ENCODE measurements at regions not wholly inside any gene's neighbourhood (a gene's known extent, or its start where the extent isn't known, plus 50 kb on each side); places are given as distances from the start of the nearest gene placed in this dataset.

DNA sequence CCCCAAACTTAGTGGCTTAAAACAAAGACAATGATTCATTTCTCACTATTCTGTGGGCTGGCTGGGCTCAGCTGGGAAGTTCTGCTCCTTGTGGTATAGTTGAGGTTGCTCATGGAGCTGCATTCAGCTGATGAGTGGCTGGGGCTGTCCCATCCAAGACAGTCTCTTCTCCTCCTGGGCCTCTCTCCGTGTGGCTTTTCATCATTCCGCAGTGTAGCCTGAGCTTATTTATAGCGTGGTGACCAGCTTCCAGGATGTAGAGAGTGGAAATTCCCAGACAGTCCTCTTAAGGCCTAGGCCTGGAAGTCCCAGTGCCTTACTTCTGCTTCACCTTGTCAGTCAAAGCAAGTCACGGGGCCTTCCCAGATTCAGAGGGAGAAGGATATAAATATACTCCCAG is 136.7 kb upstream of the DAZL start:
- no peak for TF ChIP-seq CTCF (IDR thresholded peaks at IDR 0.05; ENCODE audit: low read depth, low read length, missing input control)
- no peak for TF ChIP-seq JUND (IDR thresholded peaks at IDR 0.05)
- TF ChIP-seq FOXA2 (IDR thresholded peaks at IDR 0.05) = no peak
- TF ChIP-seq TAF1 (conservative IDR thresholded peaks at IDR 0.05) = no peak
- no peak for TF ChIP-seq ZBTB33 (IDR thresholded peaks at IDR 0.05)
- no peak for TF ChIP-seq FOXA1 (IDR thresholded peaks at IDR 0.05)
- no peak for TF ChIP-seq SP1 (IDR thresholded peaks at IDR 0.05)
- TF ChIP-seq YY1 (IDR thresholded peaks at IDR 0.05) = no peak

Measured in liver (tissue), 3 donors.